Trophoblast cell (in vitro differentiated cells and primary cell): ENCODE measurements at regions not wholly inside any gene's neighbourhood (a gene's known extent, or its start where the extent isn't known, plus 50 kb on each side); places are given as distances from the start of the nearest gene placed in this dataset.

Experiments used
- DNase-seq, 2 donors: peaks; one replicate each; pipeline ENCODE4 v3.0.0-alpha.2; 2016
- H2AFZ ChIP-seq: 2 replicates; pipeline ENCODE4 v1.6.1; 2013; ENCODE audit warnings: low read length, moderate library complexity, mild to moderate bottlenecking; ENCODE audit not compliant: insufficient read depth, poor library complexity
- H2AK5ac ChIP-seq: 2 replicates; pipeline ENCODE4 v1.6.1; 2013; ENCODE audit warnings: mild to moderate bottlenecking, low read length
- H2BK120ac ChIP-seq: 2 replicates; pipeline ENCODE4 v1.6.1; 2013; ENCODE audit warnings: low read length, mild to moderate bottlenecking, moderate library complexity; ENCODE audit not compliant: insufficient read depth, poor library complexity
- H2BK12ac ChIP-seq: 2 replicates; pipeline ENCODE4 v1.6.1; 2013; ENCODE audit warnings: mild to moderate bottlenecking, low read length, moderate library complexity
- H2BK5ac ChIP-seq: 2 replicates; pipeline ENCODE4 v1.6.1; 2013; ENCODE audit warnings: low read length, low read depth, moderate library complexity, mild to moderate bottlenecking; ENCODE audit not compliant: poor library complexity
- H3K14ac ChIP-seq: 2 replicates; pipeline ENCODE4 v1.6.1; 2013; ENCODE audit warnings: mild to moderate bottlenecking, low read length
- H3K18ac ChIP-seq: 2 replicates; pipeline ENCODE4 v1.6.1; 2013; ENCODE audit warnings: mild to moderate bottlenecking, low read length
- H3K23ac ChIP-seq: 2 replicates; pipeline ENCODE4 v1.6.1; 2013; ENCODE audit warnings: low read length
- H3K27ac ChIP-seq: 2 replicates; pipeline ENCODE4 v1.5.1; 2013; ENCODE audit warnings: low read depth, mild to moderate bottlenecking, inconsistent platforms, low read length, moderate library complexity
- H3K27me3 ChIP-seq: 2 replicates; pipeline ENCODE4 v1.6.1; 2013; ENCODE audit warnings: inconsistent platforms, mild to moderate bottlenecking, low read length, moderate library complexity; ENCODE audit not compliant: insufficient read depth
- H3K36me3 ChIP-seq, 2 experiments: 1 replicate in 1 of 2; 2 replicates in 1 of 2; pipeline ENCODE4 v1.6.1; 2013; ENCODE audit warnings: low read length in 2 of 2, mild to moderate bottlenecking in 2 of 2, moderate library complexity in 1 of 2; ENCODE audit not compliant: insufficient read depth in 2 of 2, control insufficient read depth in 1 of 2
- H3K4ac ChIP-seq: 2 replicates; pipeline ENCODE4 v1.6.1; 2013; ENCODE audit warnings: low read depth, mild to moderate bottlenecking, low read length, moderate library complexity
- H3K4me1 ChIP-seq, 2 experiments: 1 replicate in 1 of 2; 2 replicates in 1 of 2; pipeline ENCODE4 v1.6.1; 2013; ENCODE audit warnings: low read length in 2 of 2, mild to moderate bottlenecking in 2 of 2, moderate library complexity in 1 of 2; ENCODE audit not compliant: insufficient read depth in 2 of 2, control insufficient read depth in 1 of 2
- H3K4me2 ChIP-seq: 2 replicates; pipeline ENCODE4 v1.6.1; 2013; ENCODE audit warnings: inconsistent platforms, mild to moderate bottlenecking, low read length, moderate library complexity
- H3K4me3 ChIP-seq: 2 replicates; pipeline ENCODE4 v1.5.1; 2013; ENCODE audit warnings: mild to moderate bottlenecking, low read depth, low read length, inconsistent platforms
- H3K79me1 ChIP-seq: one replicate; pipeline ENCODE4 v1.6.1; 2013; ENCODE audit warnings: low read length
- H3K79me2 ChIP-seq: 2 replicates; pipeline ENCODE4 v1.6.1; 2013; ENCODE audit warnings: low read length, mild to moderate bottlenecking; ENCODE audit not compliant: control insufficient read depth, insufficient read depth, poor library complexity
- H3K9ac ChIP-seq: 2 replicates; pipeline ENCODE4 v1.6.1; 2013; ENCODE audit warnings: mild to moderate bottlenecking, low read length
- H3K9me3 ChIP-seq: 2 replicates; pipeline ENCODE4 v1.6.1; 2013; ENCODE audit warnings: low read depth, mild to moderate bottlenecking, control low read depth, inconsistent platforms, low read length; ENCODE audit not compliant: insufficient read depth
- H4K12ac ChIP-seq: 2 replicates; pipeline ENCODE4 v1.6.1; 2013; ENCODE audit warnings: low read depth, mild to moderate bottlenecking, low read length, moderate library complexity
- H4K8ac ChIP-seq: 2 replicates; pipeline ENCODE4 v1.6.1; 2013; ENCODE audit warnings: low read depth, mild to moderate bottlenecking, low read length, moderate library complexity
- H4K91ac ChIP-seq: one replicate; pipeline ENCODE4 v1.6.1; 2013; ENCODE audit warnings: low read depth, mild to moderate bottlenecking, low read length, moderate library complexity
- WGBS: extraction: QIAGEN DNeasy Blood & Tissue Kit; methylation state at CpG from one replicate; pipeline ENCODE4 v1.1.7; 2013; ENCODE audit warnings: missing lambda C conversion rate; ENCODE audit not compliant: insufficient read length, insufficient coverage; ENCODE audit errors: extremely low coverage; 5-methylcytosine and 5-hydroxymethylcytosine counted together

GRCh38 chr1:29883411-29883832, 647.1 kb downstream of the PTPRU start:
- no peak overlapping the region for H3K18ac ChIP-seq
- H3K4ac ChIP-seq = no peak overlapping the region
- no peaks in the 10 kb centered on the region for H3K79me1 ChIP-seq
- H3K4me2 ChIP-seq = no peak overlapping the region
- no peaks in the 10 kb centered on the region for H3K79me2 ChIP-seq
- no CpG with 5 or more reads among the region's 4 CpGs for WGBS
- H4K8ac ChIP-seq = no peak overlapping the region
- no peak overlapping the region for H4K91ac ChIP-seq
- no peak overlapping the region for H4K12ac ChIP-seq
- no peak for DNase-seq
- no peaks in the 10 kb centered on the region for H3K4me1 ChIP-seq
- H3K14ac ChIP-seq = no peak overlapping the region
- no peak overlapping the region for H2BK120ac ChIP-seq
- no peak overlapping the region for H3K23ac ChIP-seq
- H2BK5ac ChIP-seq = no peak overlapping the region
- no peak overlapping the region for H3K27ac ChIP-seq
- peaks cover 2% of the 10 kb centered on the region for H3K9me3 ChIP-seq
- H2AK5ac ChIP-seq = no peak overlapping the region
- H2AFZ ChIP-seq = no peak overlapping the region
- H2BK12ac ChIP-seq = no peak overlapping the region
- H3K4me3 ChIP-seq = no peak overlapping the region
- no peak overlapping the region for H3K9ac ChIP-seq
- no peaks in the 10 kb centered on the region for H3K27me3 ChIP-seq
- no peaks in the 10 kb centered on the region for H3K36me3 ChIP-seq

GRCh38 chr1:29880556-29880955, 644.2 kb downstream of the PTPRU start:
- Histone ChIP-seq H2BK120ac (no peak overlapping the region), H3K23ac (no peak overlapping the region), H4K8ac (no peak overlapping the region), H3K9ac (no peak overlapping the region), H3K4me1 (no peaks in the 10 kb centered on the region), H2AFZ (no peak overlapping the region), H2BK12ac (no peak overlapping the region), H3K9me3 (peaks cover 2% of the 10 kb centered on the region), H3K79me1 (no peaks in the 10 kb centered on the region), H3K14ac (no peak overlapping the region), H2BK5ac (no peak overlapping the region), H3K36me3 (no peaks in the 10 kb centered on the region), H3K4me2 (no peak overlapping the region), H3K27me3 (no peaks in the 10 kb centered on the region), H3K4me3 (no peak overlapping the region), H4K91ac (no peak overlapping the region), H3K4ac (no peak overlapping the region), H3K79me2 (no peaks in the 10 kb centered on the region), H2AK5ac (no peak overlapping the region), H3K18ac (no peak overlapping the region), H4K12ac (no peak overlapping the region), H3K27ac (no peak overlapping the region)
- no CpG with 5 or more reads among the region's 1 CpG for WGBS
- no peak for DNase-seq

GRCh38 chr1:29879217-29879616, 642.9 kb downstream of the PTPRU start:
- no peak overlapping the region for H3K4me3 ChIP-seq
- no peak overlapping the region for H4K8ac ChIP-seq
- no peaks in the 10 kb centered on the region for H3K79me2 ChIP-seq
- no peak overlapping the region for H2BK5ac ChIP-seq
- H3K4ac ChIP-seq = no peak overlapping the region
- H2BK120ac ChIP-seq = no peak overlapping the region
- H3K9me3 ChIP-seq = peaks cover 2% of the 10 kb centered on the region
- no CpG with 5 or more reads among the region's 8 CpGs for WGBS
- no peak overlapping the region for H3K9ac ChIP-seq
- no peaks in the 10 kb centered on the region for H3K79me1 ChIP-seq
- H2AFZ ChIP-seq = no peak overlapping the region
- H3K36me3 ChIP-seq = no peaks in the 10 kb centered on the region
- no peaks in the 10 kb centered on the region for H3K27me3 ChIP-seq
- H3K18ac ChIP-seq = no peak overlapping the region
- H3K4me1 ChIP-seq = no peaks in the 10 kb centered on the region
- no peak overlapping the region for H4K12ac ChIP-seq
- H4K91ac ChIP-seq = no peak overlapping the region
- H2AK5ac ChIP-seq = no peak overlapping the region
- H3K4me2 ChIP-seq = no peak overlapping the region
- no peak overlapping the region for H2BK12ac ChIP-seq
- DNase-seq = no peak
- H3K27ac ChIP-seq = no peak overlapping the region
- no peak overlapping the region for H3K23ac ChIP-seq
- no peak overlapping the region for H3K14ac ChIP-seq

DNA sequence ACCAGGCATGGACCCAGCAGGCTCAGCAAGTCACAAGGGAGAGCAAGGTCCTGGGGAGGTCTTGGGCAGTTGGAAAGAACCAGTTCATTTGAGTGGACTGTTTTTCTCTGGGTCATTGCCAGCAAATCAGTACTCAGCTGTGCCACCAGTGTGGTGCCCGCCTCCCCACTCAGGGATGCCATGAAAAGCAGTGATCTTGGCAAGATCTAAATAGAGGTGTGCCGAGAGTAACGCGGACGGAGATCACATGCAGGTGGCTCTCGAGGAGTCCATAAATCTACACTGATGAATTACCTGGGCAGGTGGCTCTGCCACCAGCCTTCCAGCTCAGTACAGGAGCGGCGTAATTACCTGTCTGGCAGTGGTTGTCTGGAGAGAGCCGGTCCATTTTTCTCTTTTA, 642.2 kb downstream of the PTPRU start:
- no peak overlapping the region for H2AFZ ChIP-seq

More for the DNA sequence above, 642.2 kb downstream of the PTPRU start:
- H3K27me3 ChIP-seq = no peaks in the 10 kb centered on the region
- H3K4ac ChIP-seq = no peak overlapping the region
- no peaks in the 10 kb centered on the region for H3K79me2 ChIP-seq
- no peak overlapping the region for H4K91ac ChIP-seq
- no peak overlapping the region for H3K23ac ChIP-seq
- H3K4me2 ChIP-seq = no peak overlapping the region
- H3K27ac ChIP-seq = no peak overlapping the region
- no peaks in the 10 kb centered on the region for H3K4me1 ChIP-seq
- H3K36me3 ChIP-seq = no peaks in the 10 kb centered on the region
- no peak overlapping the region for H2AK5ac ChIP-seq
- H2BK120ac ChIP-seq = no peak overlapping the region
- no peak overlapping the region for H3K9ac ChIP-seq
- H4K12ac ChIP-seq = no peak overlapping the region
- H3K18ac ChIP-seq = no peak overlapping the region
- H3K9me3 ChIP-seq = no peaks in the 10 kb centered on the region
- no peak overlapping the region for H2BK12ac ChIP-seq
- DNase-seq = no peak
- H2BK5ac ChIP-seq = no peak overlapping the region
- no CpG with 5 or more reads among the region's 9 CpGs for WGBS
- H3K4me3 ChIP-seq = no peak overlapping the region
- H3K14ac ChIP-seq = no peak overlapping the region
- H3K79me1 ChIP-seq = no peaks in the 10 kb centered on the region
- no peak overlapping the region for H4K8ac ChIP-seq
